SK-N-SH (cell line): ENCODE measurements at regions not wholly inside any gene's neighbourhood (a gene's known extent, or its start where the extent isn't known, plus 50 kb on each side); places are given as distances from the start of the nearest gene placed in this dataset.

Experiments
- CTCF ChIA-PET: fragments of 300-600, 350-600 bp; formaldehyde crosslinking; extraction: SDS; loops from one replicate; lab custom pipeline; 2021; lab: Yijun Ruan, JAX
- POLR2A ChIA-PET: fragments of 350-600 bp; sonication (Branson Sonifier 250); formaldehyde crosslinking; extraction: SDS; loops from one replicate; lab custom pipeline; 2020; ENCODE audit warnings: antibody characterized with exemption, inconsistent platforms; lab: Yijun Ruan, JAX
- DNase-seq: peaks from one replicate; pipeline ENCODE4 v3.0.0; 2012
- H2AFZ ChIP-seq: fragments of 200-600 bp; sonication (generic); 2 replicates; pipeline ENCODE4 v1.8.1; 2016; ENCODE audit warnings: antibody characterized with exemption, mild to moderate bottlenecking, low read depth
- H3F3A ChIP-seq: fragments of 200-600 bp; sonication (generic); replicated peaks from 2 replicates; pipeline ENCODE3; 2016; ENCODE audit warnings: antibody characterized with exemption, mild to moderate bottlenecking; ENCODE audit not compliant: insufficient read depth
- H3K27ac ChIP-seq, 2 experiments: fragments of 200-500 bp in 1 of 2; fragments of 200-600 bp in 1 of 2; sonication (Bioruptor generic) in 1 of 2; sonication (generic), shearing (Covaris generic) in 1 of 2; 2 replicates each; pipeline versions ENCODE4 v1.5.1 to v1.6.1; 2014 to 2016; ENCODE audit warnings: low read depth in 2 of 2, inconsistent platforms in 1 of 2, low read length in 1 of 2, mild to moderate bottlenecking in 1 of 2, mixed read lengths in 1 of 2
- H3K27me3 ChIP-seq: fragments of 200-600 bp; sonication (generic), shearing (Covaris generic); 2 replicates; pipeline ENCODE4 v1.6.1; 2016; ENCODE audit warnings: mixed run types; ENCODE audit not compliant: insufficient read depth
- H3K36me3 ChIP-seq, 2 experiments: fragments of 200-500 bp in 1 of 2; fragments of 200-600 bp in 1 of 2; sonication (Bioruptor generic) in 1 of 2; sonication (generic) in 1 of 2; replicated peaks in 1 of 2; 2 replicates each; pipeline versions ENCODE3 to v1.5.1; 2014 to 2016; ENCODE audit warnings: low read length in 1 of 2, mild to moderate bottlenecking in 1 of 2; ENCODE audit not compliant: insufficient read depth in 2 of 2, control insufficient read depth in 1 of 2
- H3K4me1 ChIP-seq, 2 experiments: fragments of 200-500 bp in 1 of 2; fragments of 200-600 bp in 1 of 2; sonication (Bioruptor generic) in 1 of 2; sonication (generic), shearing (Covaris generic) in 1 of 2; 2 replicates each; pipeline versions ENCODE4 v1.5.1 to v1.6.1; 2014 to 2016; ENCODE audit warnings: low read depth in 1 of 2, low read length in 1 of 2, mixed run types in 1 of 2; ENCODE audit not compliant: insufficient read depth in 2 of 2, control insufficient read depth in 1 of 2
- H3K4me2 ChIP-seq: fragments of 200-600 bp; sonication (generic), shearing (Covaris generic); 2 replicates; pipeline ENCODE4 v1.6.1; 2017; ENCODE audit warnings: mixed run types
- H3K4me3 ChIP-seq, 2 experiments: fragments of 200-500 bp in 1 of 2; fragments of 200-600 bp in 1 of 2; sonication (Bioruptor generic) in 1 of 2; sonication (generic), shearing (Covaris generic) in 1 of 2; 2 replicates each; pipeline versions ENCODE4 v1.5.1 to v1.8.1; 2014 to 2016; ENCODE audit warnings: low read depth in 2 of 2, inconsistent platforms in 1 of 2, low read length in 1 of 2, mild to moderate bottlenecking in 1 of 2, mixed read lengths in 1 of 2, moderate library complexity in 1 of 2
- H3K79me2 ChIP-seq: fragments of 200-600 bp; sonication (generic); 2 replicates; pipeline ENCODE4 v1.8.1; 2017; ENCODE audit warnings: mild to moderate bottlenecking; ENCODE audit not compliant: insufficient read depth
- H3K9ac ChIP-seq: fragments of 200-600 bp; sonication (generic); 2 replicates; pipeline ENCODE4 v1.6.1; 2017; ENCODE audit warnings: mixed run types
- H3K9me2 ChIP-seq: fragments of 200-600 bp; sonication (generic); 2 replicates; pipeline ENCODE4 v1.6.1; 2017; ENCODE audit warnings: mixed run types
- H3K9me3 ChIP-seq: fragments of 200-600 bp; sonication (generic); 2 replicates; pipeline ENCODE4 v1.6.1; 2017; ENCODE audit warnings: mixed run types, mild to moderate bottlenecking, moderate library complexity
- H4K20me1 ChIP-seq: fragments of 200-600 bp; sonication (generic); 2 replicates; pipeline ENCODE4 v1.6.1; 2017; ENCODE audit warnings: mild to moderate bottlenecking, mixed run types; ENCODE audit not compliant: insufficient read depth
- EZH2phosphoT487 ChIP-seq: fragments of 200-600 bp; sonication (generic); IDR thresholded peaks from 2 replicates; pipeline ENCODE4 v1.6.1; 2017; ENCODE audit warnings: low read depth, mixed run types, mild to moderate bottlenecking, antibody characterized with exemption, moderate library complexity, borderline replicate concordance
- FOXJ3 ChIP-seq: sonication (generic); formaldehyde crosslinking; IDR thresholded peaks from 2 replicates; pipeline ENCODE4 v1.5.1; 2020; ENCODE audit warnings: mild to moderate bottlenecking, missing genetic modification reagents
- MEF2A ChIP-seq: IDR thresholded peaks from 2 replicates; pipeline ENCODE4 v1.4.0; 2012; ENCODE audit warnings: low read depth, borderline replicate concordance
- MXI1 ChIP-seq: IDR thresholded peaks from 2 replicates; pipeline ENCODE4 v1.6.1; 2012; ENCODE audit warnings: mild to moderate bottlenecking, low read depth, low read length, improper control_type of control experiment
- REST ChIP-seq: IDR thresholded peaks from 2 replicates; pipeline ENCODE4 v1.6.1; 2012; ENCODE audit warnings: mild to moderate bottlenecking, low read depth, low read length, moderate library complexity
- RFX5 ChIP-seq: IDR thresholded peaks from 2 replicates; pipeline ENCODE4 v1.6.1; 2012; ENCODE audit warnings: mild to moderate bottlenecking, improper control_type of control experiment, low read length
- RXRA ChIP-seq: IDR thresholded peaks from 2 replicates; pipeline ENCODE4 v1.4.0; 2012; ENCODE audit warnings: low read depth, mild to moderate bottlenecking, borderline replicate concordance
- SMC3 ChIP-seq: IDR thresholded peaks from 2 replicates; pipeline ENCODE4 v1.6.1; 2012; ENCODE audit warnings: low read depth, low read length, improper control_type of control experiment
- USF2 ChIP-seq: fragments of 150-350 bp; IDR thresholded peaks from 2 replicates; pipeline ENCODE4 v1.6.1; 2017; ENCODE audit warnings: antibody characterized with exemption, low read length, low read depth, borderline replicate concordance
- WGBS: methylation state at CpG from one replicate; pipeline ENCODE4 v1.1.6; 2017; ENCODE audit warnings: low lambda C conversion rate; 5-methylcytosine and 5-hydroxymethylcytosine counted together

- TF ChIP-seq MXI1 (no peak), RFX5 (no peak), MEF2A (no peak)
- no peak overlapping the region for H3K4me3 ChIP-seq
- H3K9me3 ChIP-seq, result 0 out of 2 replicates have a peak, but pooled peaks cover 4% of the 10 kb centered on the region
- H4K20me1 ChIP-seq, result no peaks in the 10 kb centered on the region
- H2AFZ ChIP-seq, result no peak overlapping the region
- no peaks in the 10 kb centered on the region for H3F3A ChIP-seq
- no peak overlapping the region for H3K27ac ChIP-seq
- ChIA-PET POLR2A (no interaction called here), CTCF (interaction anchor here (0.7 kb wide), 1 partner anchor 81 kb away, joined by 3 read pairs; no protein-coding TSS in a partner anchor)
- H3K4me1 ChIP-seq, result no peaks in the 10 kb centered on the region
- no peak overlapping the region for H3K4me2 ChIP-seq
- WGBS, result 34% methylated on average over 2 of the region's 2 CpGs
- no peaks in the 10 kb centered on the region for H3K9me2 ChIP-seq
- H3K36me3 ChIP-seq, result no peaks in the 10 kb centered on the region
- H3K79me2 ChIP-seq, result no peaks in the 10 kb centered on the region
- no peak for DNase-seq
- no peaks in the 10 kb centered on the region for H3K27me3 ChIP-seq
- H3K9ac ChIP-seq, result no peak overlapping the region
Observed at GRCh38 chr10:85149766-85150165, 821.4 kb downstream of the CCSER2 start.

- Histone ChIP-seq H3K4me3 (no peak overlapping the region), H3K4me1 (no peaks in the 10 kb centered on the region), H3K27me3 (no peaks in the 10 kb centered on the region), H3K79me2 (no peaks in the 10 kb centered on the region), H3K9me2 (no peaks in the 10 kb centered on the region), H3K4me2 (no peak overlapping the region), H4K20me1 (no peaks in the 10 kb centered on the region), H3K36me3 (no peaks in the 10 kb centered on the region), H3K9ac (no peak overlapping the region), H3K27ac (no peak overlapping the region), H3F3A (no peaks in the 10 kb centered on the region), H3K9me3 (peaks cover 5% of the 10 kb centered on the region; the same call in 1 of the 2 replicates), H2AFZ (no peak overlapping the region)
- WGBS, result 22% methylated on average over 3 of the region's 3 CpGs
- no peak for DNase-seq
- CTCF ChIA-PET, result no interaction called here
- TF ChIP-seq RXRA (no peak), USF2 (no peak), EZH2phosphoT487 (no peak), REST (no peak), SMC3 (no peak), FOXJ3 (CRISPR knock-in tag) (no peak)
- POLR2A ChIA-PET, result no interaction called here
Observed at GRCh38 chr10:85151506-85151905, 823.1 kb downstream of the CCSER2 start.
